GM12874 (cell line): ENCODE measurements at regions not wholly inside any gene's neighbourhood (a gene's known extent, or its start where the extent isn't known, plus 50 kb on each side); places are given as distances from the start of the nearest gene placed in this dataset.

Source experiments
- TF ChIP-seq, protein P1 (sequence below): IDR thresholded peaks from 2 replicates; pipeline ENCODE4 v1.5.1; 2011; ENCODE audit warnings: low read depth, mild to moderate bottlenecking, control low read depth, low read length, moderate library complexity; ENCODE audit not compliant: insufficient read depth

DNA sequence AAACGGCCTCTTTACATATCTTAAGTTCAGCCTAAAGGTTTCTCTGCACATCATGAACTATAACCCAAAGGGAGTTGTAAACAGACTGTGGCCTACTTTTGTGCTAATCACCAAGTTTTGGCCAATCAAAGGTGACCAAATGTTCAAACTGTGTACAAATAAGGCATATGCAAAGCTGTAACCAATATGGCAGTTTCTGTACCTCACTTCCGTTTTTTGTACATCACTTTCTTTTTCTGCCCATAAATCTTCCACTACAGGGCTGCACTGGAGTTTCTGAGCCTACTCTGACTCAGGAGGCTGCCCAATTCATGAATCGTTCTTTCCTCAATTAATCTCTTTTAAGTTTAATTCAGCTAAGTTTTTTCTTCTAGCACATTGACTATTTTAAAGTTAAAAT lies 318.7 kb downstream of the SLC7A11 start:
- TF ChIP-seq, protein P1, sequence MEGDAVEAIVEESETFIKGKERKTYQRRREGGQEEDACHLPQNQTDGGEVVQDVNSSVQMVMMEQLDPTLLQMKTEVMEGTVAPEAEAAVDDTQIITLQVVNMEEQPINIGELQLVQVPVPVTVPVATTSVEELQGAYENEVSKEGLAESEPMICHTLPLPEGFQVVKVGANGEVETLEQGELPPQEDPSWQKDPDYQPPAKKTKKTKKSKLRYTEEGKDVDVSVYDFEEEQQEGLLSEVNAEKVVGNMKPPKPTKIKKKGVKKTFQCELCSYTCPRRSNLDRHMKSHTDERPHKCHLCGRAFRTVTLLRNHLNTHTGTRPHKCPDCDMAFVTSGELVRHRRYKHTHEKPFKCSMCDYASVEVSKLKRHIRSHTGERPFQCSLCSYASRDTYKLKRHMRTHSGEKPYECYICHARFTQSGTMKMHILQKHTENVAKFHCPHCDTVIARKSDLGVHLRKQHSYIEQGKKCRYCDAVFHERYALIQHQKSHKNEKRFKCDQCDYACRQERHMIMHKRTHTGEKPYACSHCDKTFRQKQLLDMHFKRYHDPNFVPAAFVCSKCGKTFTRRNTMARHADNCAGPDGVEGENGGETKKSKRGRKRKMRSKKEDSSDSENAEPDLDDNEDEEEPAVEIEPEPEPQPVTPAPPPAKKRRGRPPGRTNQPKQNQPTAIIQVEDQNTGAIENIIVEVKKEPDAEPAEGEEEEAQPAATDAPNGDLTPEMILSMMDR = no peak

DNA sequence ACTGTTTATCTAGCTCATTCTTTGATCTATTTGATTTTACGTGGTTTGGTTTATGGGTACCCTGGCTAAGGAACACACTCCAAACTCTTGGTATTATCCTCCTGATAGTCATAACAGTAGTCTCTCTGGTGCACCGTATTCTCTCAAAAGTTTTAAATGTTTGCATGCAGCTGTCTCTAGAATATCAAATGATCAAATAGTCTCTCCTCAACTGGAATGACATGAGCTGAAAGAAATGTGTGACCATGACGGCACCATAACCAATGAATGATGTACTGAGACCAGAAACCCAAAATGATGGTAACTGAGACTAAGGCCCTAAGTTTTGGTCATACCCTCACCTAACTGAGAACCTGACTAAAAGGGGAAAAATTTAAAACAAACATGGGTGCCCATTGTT lies 319.4 kb downstream of the SLC7A11 start:
- TF ChIP-seq, protein P1 = no peak

DNA sequence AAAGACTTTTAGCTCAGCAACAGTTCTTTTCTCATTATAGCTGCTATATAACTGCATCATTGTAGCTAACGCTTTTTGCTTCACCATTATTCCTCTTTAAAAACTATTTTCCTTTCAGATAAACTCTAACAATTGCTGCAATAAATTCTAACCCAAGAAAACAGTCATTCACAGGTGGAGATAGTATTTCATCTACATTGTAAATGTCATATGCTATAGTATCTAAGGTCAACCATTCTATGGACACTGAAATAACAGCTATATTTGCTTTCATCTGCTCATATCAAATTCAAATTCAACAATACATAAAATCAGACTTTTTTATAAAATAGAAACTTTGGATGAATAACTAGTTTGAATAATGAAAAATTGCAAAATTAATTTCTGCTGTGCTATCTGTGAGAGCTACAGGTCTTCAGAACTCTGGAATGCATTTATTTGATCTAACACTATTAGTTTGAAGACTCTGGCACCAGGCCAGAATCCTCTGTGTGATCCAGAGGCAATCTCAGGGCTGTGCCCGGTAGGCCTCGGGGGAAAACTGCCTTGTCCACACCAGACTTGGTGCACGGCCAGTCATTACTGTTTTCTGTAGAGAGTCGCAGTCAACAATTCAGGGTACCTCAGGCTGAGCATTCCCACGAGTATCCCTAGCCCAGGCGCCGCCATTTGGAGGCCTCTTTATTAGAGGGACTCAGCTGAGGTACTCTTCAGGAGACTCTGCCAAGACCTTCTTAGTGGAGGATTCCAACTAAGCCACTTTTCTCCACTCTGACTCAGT lies 332.4 kb downstream of the SLC7A11 start:
- TF ChIP-seq, protein P1 = no peak

DNA sequence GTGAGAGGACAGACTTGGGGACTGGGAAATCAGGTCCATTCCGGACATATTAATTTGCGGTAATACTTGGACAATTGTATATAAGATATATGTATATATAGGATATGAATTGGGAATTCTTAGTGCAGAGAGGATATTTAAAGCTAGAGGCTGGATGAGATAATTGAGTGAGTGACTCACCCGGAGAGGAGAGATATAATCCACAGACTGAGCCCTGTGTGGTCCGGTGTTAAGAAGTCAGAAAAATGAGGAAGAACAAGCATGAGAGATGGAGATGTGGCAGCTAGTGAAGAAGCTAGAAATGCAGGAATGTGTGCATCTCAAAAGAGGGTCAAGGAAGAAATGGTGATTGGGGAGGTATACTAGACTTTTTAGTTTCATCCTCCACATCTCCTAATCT lies 336.2 kb downstream of the SLC7A11 start:
- TF ChIP-seq, protein P1 = no peak

DNA sequence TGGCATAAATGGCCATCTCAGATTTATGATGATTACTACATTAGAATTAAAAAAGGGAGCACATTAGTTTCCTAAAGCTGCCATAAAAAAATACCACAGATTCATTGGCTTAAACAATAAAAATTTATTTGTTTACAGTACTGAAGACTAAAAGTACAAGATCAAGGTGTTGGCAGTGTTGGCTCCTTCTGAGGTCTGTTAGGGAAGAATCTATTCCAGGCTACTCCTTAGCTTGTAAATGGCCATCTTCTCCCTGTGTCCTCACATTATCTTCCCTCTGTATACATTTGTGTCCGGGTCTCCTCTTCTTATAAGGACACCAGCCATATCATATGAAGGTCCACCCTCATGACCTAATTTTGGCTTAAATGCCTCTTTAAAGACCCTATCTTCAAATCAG lies 341.0 kb downstream of the SLC7A11 start:
- TF ChIP-seq, protein P1 = no peak

DNA sequence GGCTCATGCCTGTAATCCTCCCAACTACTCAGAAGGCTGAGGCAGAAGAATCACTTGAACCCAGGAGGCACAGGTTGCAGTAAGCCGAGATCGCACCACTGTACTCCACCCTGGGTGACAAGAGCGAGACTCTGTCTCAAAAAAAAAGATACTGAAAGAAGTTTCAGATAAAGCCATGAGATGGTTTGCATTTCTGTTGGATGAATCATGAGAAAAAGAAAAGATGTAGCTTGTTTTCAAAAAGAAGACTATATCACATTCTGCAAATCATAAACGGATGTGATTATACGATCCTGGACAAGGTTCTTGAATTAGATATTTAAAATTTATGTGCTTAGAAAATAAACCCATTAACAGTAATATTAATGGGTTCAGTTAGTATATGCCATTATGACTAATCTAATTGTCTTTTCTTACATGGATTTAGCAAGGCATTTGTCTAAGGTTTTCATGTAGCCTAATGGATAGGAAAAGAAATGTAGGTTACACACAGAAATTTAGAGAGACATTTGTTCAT lies 345.9 kb downstream of the SLC7A11 start:
- TF ChIP-seq, protein P1 = no peak

DNA sequence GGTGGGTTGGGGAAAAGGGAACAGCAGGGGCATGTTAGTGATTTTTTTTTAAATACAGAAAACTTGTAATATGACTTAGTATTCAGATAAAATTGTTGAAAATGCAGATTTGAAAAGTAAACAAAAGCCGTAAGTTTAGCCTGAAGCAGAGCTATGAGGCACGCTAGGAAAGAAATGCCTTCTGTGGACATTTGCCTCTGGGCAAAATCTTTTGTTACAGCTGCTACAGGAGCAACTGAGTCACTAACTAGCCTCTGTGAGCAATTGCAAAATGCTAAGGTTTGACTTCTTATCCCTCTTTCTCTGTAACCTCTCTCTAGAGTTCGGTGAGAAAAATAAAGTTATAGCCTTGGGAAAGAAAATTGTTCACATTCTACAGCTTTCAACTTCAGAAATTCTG lies 350.0 kb downstream of the SLC7A11 start:
- TF ChIP-seq, protein P1 = no peak
